Small intestine (tissue), 7 donors: ENCODE measurements at regions not wholly inside any gene's neighbourhood (a gene's known extent, or its start where the extent isn't known, plus 50 kb on each side); places are given as distances from the start of the nearest gene placed in this dataset.
"Not testable (repeated sequence)": the region's sequence is repeated elsewhere in the genome, so short reads cannot be mapped to it uniquely, and the experiment has no call there.

Experiments
- DNase-seq, 2 donors: peaks; one replicate each; pipeline versions ENCODE4 v3.0.0 to v3.0.0-alpha.2; 2013
- FAIRE-seq: peaks from 2 replicates; lab custom pipeline; 2012; peaks lifted over from hg19 to GRCh38; lab: Jason Lieb, UNC
- H3K27ac ChIP-seq, 3 donors: one replicate each; pipeline ENCODE4 v1.5.1; 2013; ENCODE audit warnings: low read length in 2 of 3, mild to moderate bottlenecking in 2 of 3, control low read depth in 1 of 3, inconsistent platforms in 1 of 3, low read depth in 1 of 3, moderate library complexity in 1 of 3
- H3K27me3 ChIP-seq, 3 donors: one replicate each; pipeline ENCODE4 v1.6.1; 2013; ENCODE audit warnings: low read length in 3 of 3, inconsistent platforms in 1 of 3; ENCODE audit not compliant: control insufficient read depth in 3 of 3, insufficient read depth in 3 of 3
- H3K36me3 ChIP-seq, 3 donors: one replicate each; pipeline ENCODE4 v1.6.1; 2013; ENCODE audit warnings: low read length in 3 of 3, inconsistent platforms in 1 of 3, low read depth in 1 of 3, mild to moderate bottlenecking in 1 of 3, moderate library complexity in 1 of 3; ENCODE audit not compliant: control insufficient read depth in 3 of 3, insufficient read depth in 2 of 3
- H3K4me1 ChIP-seq, 3 donors: one replicate each; pipeline ENCODE4 v1.6.1; 2013; ENCODE audit warnings: low read length in 2 of 3, inconsistent platforms in 1 of 3, low read depth in 1 of 3, mild to moderate bottlenecking in 1 of 3, moderate library complexity in 1 of 3; ENCODE audit not compliant: control insufficient read depth in 3 of 3, insufficient read depth in 2 of 3
- H3K4me3 ChIP-seq, 3 donors: one replicate each; pipeline ENCODE4 v1.5.1; 2013; ENCODE audit warnings: low read length in 3 of 3, control low read depth in 1 of 3, inconsistent platforms in 1 of 3, low read depth in 1 of 3, mild to moderate bottlenecking in 1 of 3, moderate library complexity in 1 of 3
- H3K9me3 ChIP-seq, 2 donors: one replicate each; pipeline ENCODE4 v1.6.1; 2013; ENCODE audit warnings: low read depth in 1 of 2, low read length in 1 of 2; ENCODE audit not compliant: control insufficient read depth in 2 of 2, insufficient read depth in 1 of 2
- WGBS, 3 donors: extraction: QIAGEN DNeasy Blood & Tissue Kit; methylation state at CpG; one replicate each; pipeline ENCODE4 v1.1.7; 2013; 5-methylcytosine and 5-hydroxymethylcytosine counted together
- donor health status: healthy with polysubstance abuse.
- donor health status: control.
- donor health status: control.
- donor health status: Bipolar disorder and iron deficiency.
- donor health status: healthy.

- Histone ChIP-seq H3K27ac (no peak overlapping the region), H3K4me1 (no peaks in the 10 kb centered on the region), H3K27me3 (no peaks in the 10 kb centered on the region), H3K4me3 (no peak overlapping the region), H3K9me3 (peaks cover 0 to 9% of the 10 kb centered on the region in 2 donors), H3K36me3 (no peaks in the 10 kb centered on the region)
- FAIRE-seq: no peak
- WGBS, 3 donors: 39 to 78% (median 56%) methylated on average over 3 of the region's 3 CpGs
- peak; percentile 5 to 11 for DNase-seq
Measured at GRCh38 chr21:19468991-19469715, 1065.6 kb upstream of the TMPRSS15 start.

GRCh38 chr21:19475525-19475924 is 1071.9 kb upstream of the TMPRSS15 start:
- no peaks in the 10 kb centered on the region for H3K27me3 ChIP-seq
- DNase-seq: no peak
- H3K27ac ChIP-seq: no peak overlapping the region
- 68 to 80% (median 79%) methylated on average over 1 of the region's 1 CpG for WGBS, 3 donors
- no peak overlapping the region for H3K4me3 ChIP-seq
- H3K9me3 ChIP-seq: peaks cover 0 to 22% of the 10 kb centered on the region in 2 donors
- FAIRE-seq: no peak
- no peaks in the 10 kb centered on the region for H3K36me3 ChIP-seq
- no peaks in the 10 kb centered on the region for H3K4me1 ChIP-seq

GRCh38 chr21:19489930-19490329 is 1086.3 kb upstream of the TMPRSS15 start:
- Histone ChIP-seq H3K9me3 (no peaks in the 10 kb centered on the region), H3K4me1 (no peaks in the 10 kb centered on the region), H3K36me3 (no peaks in the 10 kb centered on the region), H3K4me3 (no peak overlapping the region), H3K27ac (no peak overlapping the region), H3K27me3 (no peaks in the 10 kb centered on the region)
- DNase-seq: no peak
- no peak for FAIRE-seq
- 21 to 47% (median 29%) methylated on average over 3 of the region's 3 CpGs for WGBS, 3 donors

- FAIRE-seq (no peak), DNase-seq (no peak)
- H3K4me1 ChIP-seq: no peaks in the 10 kb centered on the region
- no peaks in the 10 kb centered on the region for H3K36me3 ChIP-seq
- no peak overlapping the region for H3K27ac ChIP-seq
- no peak overlapping the region for H3K4me3 ChIP-seq
- 27 to 68% (median 31%) methylated on average over 2 of the region's 2 CpGs for WGBS, 3 donors
- H3K9me3 ChIP-seq: no peaks in the 10 kb centered on the region
- no peaks in the 10 kb centered on the region for H3K27me3 ChIP-seq
Measured at GRCh38 chr21:19490481-19490880, 1086.9 kb upstream of the TMPRSS15 start.

GRCh38 chr21:19493437-19494241 is 1090.1 kb upstream of the TMPRSS15 start:
- H3K36me3 ChIP-seq, DNase-seq, FAIRE-seq, H3K27me3 ChIP-seq, H3K27ac ChIP-seq, H3K4me3 ChIP-seq, H3K4me1 ChIP-seq, H3K9me3 ChIP-seq: not testable (repeated sequence)
- WGBS, 3 donors: 95 to 96% (median 95%) methylated on average over 40 to 52 of the region's 52 CpGs

GRCh38 chr21:19501115-19501514 is 1097.5 kb upstream of the TMPRSS15 start:
- H3K27me3 ChIP-seq: no peaks in the 10 kb centered on the region
- peaks cover 0 to 3% of the 10 kb centered on the region in 2 donors for H3K9me3 ChIP-seq
- FAIRE-seq (no peak), DNase-seq (no peak)
- H3K4me3 ChIP-seq: no peak overlapping the region
- 82 to 88% (median 87%) methylated on average over 3 of the region's 3 CpGs for WGBS, 3 donors
- H3K4me1 ChIP-seq: no peaks in the 10 kb centered on the region
- no peaks in the 10 kb centered on the region for H3K36me3 ChIP-seq
- H3K27ac ChIP-seq: no peak overlapping the region

- DNase-seq: no peak
- no peak for FAIRE-seq
- H3K4me1 ChIP-seq: no peaks in the 10 kb centered on the region
- H3K27me3 ChIP-seq: no peaks in the 10 kb centered on the region
- H3K4me3 ChIP-seq: no peak overlapping the region
- 57 to 68% (median 59%) methylated on average over 3 of the region's 3 CpGs for WGBS, 3 donors
- H3K27ac ChIP-seq: no peak overlapping the region
- H3K9me3 ChIP-seq: peaks cover 0 to 13% of the 10 kb centered on the region in 2 donors
- no peaks in the 10 kb centered on the region for H3K36me3 ChIP-seq
Measured at GRCh38 chr21:19507682-19508260, 1104.2 kb upstream of the TMPRSS15 start.

GRCh38 chr21:19508442-19508841 is 1104.9 kb upstream of the TMPRSS15 start:
- FAIRE-seq: no peak
- DNase-seq: no peak
- WGBS, 3 donors: 90 to 93% (median 90%) methylated on average over 2 of the region's 2 CpGs
- no peaks in the 10 kb centered on the region for H3K36me3 ChIP-seq
- H3K9me3 ChIP-seq: peaks cover 0 to 15% of the 10 kb centered on the region in 2 donors
- no peak overlapping the region for H3K27ac ChIP-seq
- no peaks in the 10 kb centered on the region for H3K27me3 ChIP-seq
- no peak overlapping the region for H3K4me3 ChIP-seq
- H3K4me1 ChIP-seq: no peaks in the 10 kb centered on the region
